Head of caudate nucleus (tissue), 42 donors: ENCODE measurements at regions not wholly inside any gene's neighbourhood (a gene's known extent, or its start where the extent isn't known, plus 50 kb on each side); places are given as distances from the start of the nearest gene placed in this dataset.

Experiments used
- DNase-seq, 42 donors: peaks; one replicate each; pipeline versions ENCODE4 v3.0.0 to v3.0.0-alpha.2; 2020 to 2021; ENCODE audit warnings: mixed read lengths in 7 of 42
- intact Hi-C: fragments of 100-400 bp; cut with DNase I; formaldehyde crosslinking; loops from one replicate; pipeline ENCODE4 v1.15.0; 2022

DNA sequence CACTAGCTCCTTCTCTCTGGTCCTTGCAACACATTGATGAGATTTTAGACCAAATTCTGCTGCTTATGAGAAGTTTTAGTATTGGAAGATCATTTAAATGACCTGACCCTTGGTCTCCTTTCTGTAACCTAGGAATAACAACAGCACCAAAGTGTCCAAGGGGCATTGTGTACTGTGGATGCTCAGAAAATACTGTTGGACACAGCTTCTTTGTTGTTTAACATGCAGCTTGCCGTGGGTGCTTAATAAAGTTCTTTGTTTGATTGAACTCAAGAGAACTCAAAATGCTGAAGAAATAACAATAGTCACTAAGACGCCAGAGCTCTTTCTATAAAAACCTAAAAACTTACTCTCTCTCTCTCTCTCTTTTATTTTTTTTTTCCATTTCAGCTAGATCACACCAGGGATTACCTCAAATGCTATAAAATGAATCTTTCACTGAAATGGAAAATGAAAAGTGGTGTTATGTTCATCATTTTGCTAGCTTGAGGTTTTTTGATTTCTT, 548.9 kb upstream of the CDH8 start:
- intact Hi-C loops = no loop called here
- peak in 11 of 42 donors; percentile 10 to 60 (median 29) for DNase-seq

DNA sequence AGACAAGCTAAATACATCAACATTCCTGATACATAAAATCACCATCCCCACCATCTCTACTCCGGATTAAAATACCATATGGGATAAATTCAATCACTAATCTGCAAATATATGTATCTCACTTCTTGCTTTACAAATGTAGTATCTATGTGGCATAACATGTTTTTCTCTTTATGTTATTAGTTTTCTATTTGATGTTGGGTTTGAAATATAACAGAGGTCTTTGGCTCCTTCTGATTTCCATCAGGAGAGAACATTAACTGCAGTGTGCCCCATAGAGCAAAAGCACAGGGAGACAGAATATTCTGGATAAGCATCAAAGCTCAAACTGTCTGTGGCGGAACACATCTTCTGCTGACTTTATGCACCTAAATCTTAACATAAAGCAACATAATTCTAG, 547.2 kb upstream of the CDH8 start:
- intact Hi-C loops = no loop called here
- no peak for DNase-seq

DNA sequence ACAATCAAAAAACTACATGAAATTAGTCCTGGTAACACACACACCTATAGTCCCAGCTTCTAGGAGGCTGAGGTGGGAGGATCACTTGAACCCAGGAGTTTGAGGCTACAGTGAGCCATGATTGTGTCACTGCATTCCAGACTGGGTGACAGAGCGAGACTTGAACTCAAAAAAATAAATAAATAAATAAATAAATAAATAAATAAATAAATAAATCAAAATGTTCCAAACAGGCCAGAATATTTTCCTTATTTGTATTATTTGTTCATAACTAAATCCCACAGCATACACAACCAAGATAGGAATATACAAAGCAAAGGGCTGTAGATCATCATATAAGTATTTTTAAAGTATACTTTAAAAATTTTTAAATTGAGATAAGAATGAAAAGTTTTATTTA, 537.2 kb upstream of the CDH8 start:
- intact Hi-C loops = no loop called here

DNA sequence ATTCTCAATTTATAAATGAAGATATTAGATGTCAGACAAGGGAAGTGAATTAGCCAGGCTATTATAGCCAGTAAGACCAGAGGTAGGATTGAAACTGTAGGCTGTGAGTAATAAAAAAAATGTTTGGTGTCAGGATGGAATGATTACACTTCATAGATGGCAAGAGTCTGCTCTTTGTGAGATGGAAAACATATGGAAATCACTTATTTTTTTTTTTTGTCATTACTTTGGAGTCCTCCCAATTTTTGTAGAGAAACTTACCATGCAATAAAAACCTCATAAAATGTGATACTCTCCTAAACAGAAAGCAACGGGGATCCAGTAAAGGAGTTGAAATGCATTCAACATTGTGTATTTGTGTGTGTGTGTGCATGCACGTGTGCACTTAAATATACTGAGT, 532.7 kb upstream of the CDH8 start:
- intact Hi-C loops = no loop called here
- no peak for DNase-seq

More for the DNA sequence above, 537.2 kb upstream of the CDH8 start:
- no peak for DNase-seq

DNA sequence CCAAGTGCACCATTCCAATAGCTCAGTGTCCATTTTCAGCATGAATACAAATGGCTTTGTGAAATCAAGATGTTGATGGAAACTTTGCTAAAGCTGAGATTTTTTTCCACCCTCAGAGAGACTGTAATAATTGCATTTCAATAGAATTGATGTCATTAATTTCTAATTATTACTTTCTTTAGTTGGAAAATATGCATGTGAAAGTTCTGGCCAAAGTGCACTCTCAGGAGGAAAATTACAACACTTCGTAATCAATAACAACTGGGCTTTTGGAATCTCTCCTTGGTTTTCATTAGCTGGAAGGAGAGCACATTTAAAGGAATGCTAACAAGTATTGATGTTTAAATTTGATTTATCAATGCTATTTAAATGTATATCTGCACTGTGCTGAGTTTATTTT, 529.5 kb upstream of the CDH8 start:
- intact Hi-C loops = no loop called here
- no peak for DNase-seq

DNA sequence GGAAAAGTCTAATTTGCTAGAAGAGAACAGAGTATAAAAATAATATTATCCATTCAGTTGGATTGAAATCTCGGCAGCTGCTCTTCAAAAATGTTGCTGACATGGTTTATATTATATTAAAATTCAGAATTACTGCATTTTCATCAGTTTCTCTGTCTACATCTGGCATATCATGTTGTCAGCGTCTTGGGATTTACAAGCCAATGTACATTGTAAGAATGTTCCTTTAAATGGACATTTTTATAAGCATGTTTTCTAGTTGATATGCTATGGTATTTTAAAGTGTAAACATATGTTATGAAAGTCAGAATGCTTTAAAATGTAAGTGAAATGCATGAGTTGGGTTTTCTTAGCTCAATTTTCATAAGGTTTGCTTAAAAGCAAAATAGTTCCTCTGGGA, 528.1 kb upstream of the CDH8 start:
- intact Hi-C loops = no loop called here
- no peak for DNase-seq

DNA sequence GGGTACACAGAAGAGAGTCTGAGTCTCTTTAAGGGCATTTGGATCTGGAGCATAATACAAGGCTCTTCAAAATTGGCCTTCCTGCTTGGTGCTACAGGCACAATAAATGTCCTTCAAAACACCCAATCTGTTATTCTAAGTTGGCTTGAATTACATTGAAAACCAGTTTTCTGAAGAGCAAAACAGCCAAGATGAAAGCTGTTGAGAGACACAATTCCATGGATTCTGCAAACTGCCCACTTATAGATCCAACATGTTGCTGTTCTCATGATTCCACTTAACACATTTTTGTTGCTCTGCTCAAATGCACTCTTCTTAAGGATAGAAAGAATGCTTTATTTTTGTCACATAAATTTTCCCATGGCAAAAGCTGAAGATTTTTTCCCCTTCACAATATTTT, 525.9 kb upstream of the CDH8 start:
- intact Hi-C loops = no loop called here
- DNase-seq = no peak

DNA sequence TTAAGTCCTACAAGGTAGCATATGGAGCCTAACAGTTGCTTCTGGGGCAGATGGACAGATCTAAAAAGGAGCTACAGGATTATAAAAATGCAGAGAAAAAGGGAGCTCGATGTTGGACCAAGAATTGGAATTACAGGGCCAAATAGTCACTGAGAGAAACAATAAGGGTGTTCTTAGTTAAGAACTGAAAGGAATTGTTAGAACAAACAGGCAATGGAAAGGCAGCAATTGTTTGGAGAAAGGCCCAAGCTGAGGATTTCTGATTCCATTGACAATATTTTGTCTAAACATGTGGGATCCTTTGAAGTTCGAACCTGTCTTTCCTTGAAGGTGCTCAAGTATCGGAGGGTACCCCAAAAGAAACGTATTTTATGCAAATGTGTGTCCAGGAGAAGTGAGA, 513.6 kb upstream of the CDH8 start:
- peak in 3 of 42 donors; percentile 13 to 26 (median 22) for DNase-seq
- intact Hi-C loops = no loop called here

DNA sequence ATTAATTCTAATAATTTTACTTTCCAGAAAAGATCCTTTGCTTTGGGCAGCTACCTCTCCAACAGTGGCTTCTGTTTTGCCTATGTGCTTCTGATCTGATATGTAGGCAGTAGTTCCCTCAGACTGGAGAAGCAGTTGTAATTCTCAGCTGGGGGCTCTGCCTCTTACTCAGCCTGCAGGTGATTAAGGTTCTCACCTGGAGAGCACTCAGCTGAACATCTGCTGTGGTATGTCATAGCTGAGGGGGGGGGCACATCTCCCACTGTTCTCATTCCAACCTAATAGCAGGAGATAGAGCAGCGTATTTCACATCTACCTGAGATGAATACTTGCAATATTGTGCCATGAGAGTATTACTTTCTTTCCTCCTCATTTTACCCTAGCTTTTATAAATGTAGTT, 511.9 kb upstream of the CDH8 start:
- intact Hi-C loops = no loop called here

DNA sequence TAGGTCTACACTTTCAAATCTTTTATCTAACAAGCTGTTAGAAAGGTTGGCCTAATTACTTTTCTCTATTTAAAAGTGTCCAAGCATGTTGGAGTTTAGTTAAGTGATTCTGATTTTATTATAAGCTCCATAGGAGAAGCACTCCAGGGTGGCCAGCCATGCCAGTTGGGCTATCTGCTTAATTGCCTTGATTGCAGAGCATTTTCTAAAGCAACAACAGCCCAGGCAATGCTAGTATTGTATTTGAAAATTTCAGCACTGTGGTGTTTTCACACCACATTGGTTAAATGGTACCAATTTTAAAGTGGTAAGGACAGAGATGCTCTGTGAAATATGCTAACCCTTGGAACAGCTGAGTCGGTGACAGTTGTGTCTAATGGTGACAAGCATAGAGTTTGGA, 510.5 kb upstream of the CDH8 start:
- DNase-seq = no peak
- intact Hi-C loops = no loop called here

More for the DNA sequence above, 511.9 kb upstream of the CDH8 start:
- no peak for DNase-seq

DNA sequence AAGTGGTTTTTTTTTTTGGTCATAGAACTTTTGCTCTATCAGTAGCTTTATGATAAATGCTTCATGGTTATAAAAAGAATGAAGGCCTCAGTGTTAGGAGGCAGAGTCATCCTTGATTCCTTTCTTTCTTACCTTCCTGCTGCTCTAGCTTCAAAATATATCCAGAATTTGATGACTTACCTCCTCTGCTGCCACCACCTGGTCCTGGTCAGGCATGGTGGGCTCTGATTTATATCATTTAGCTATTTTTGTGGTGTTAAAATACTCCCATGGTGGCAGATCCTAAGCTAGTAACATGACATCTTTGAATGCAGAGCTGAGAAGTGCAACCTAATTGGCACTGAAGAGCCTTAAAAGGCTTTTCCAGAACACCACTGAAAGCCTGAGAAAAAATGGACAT, 508.8 kb upstream of the CDH8 start:
- DNase-seq = no peak
- intact Hi-C loops = no loop called here

DNA sequence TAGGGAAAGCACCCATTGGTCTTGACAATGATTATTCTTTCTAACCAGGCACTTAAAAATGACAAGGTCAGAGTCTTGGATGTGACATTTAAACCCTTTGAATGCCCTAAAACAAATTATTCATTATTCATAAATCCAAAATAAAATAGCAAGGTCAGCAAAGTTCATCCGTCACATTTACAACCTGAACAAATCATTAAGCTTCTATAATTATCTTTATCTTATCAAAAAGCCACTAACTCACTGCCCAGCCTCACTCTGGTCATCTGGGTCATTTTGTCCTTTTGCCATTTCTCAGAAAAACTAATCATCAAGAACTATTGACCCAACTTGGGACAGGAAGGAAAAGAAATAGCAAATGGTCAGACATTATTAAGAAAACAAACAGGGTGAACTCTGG, 507.3 kb upstream of the CDH8 start:
- no peak for DNase-seq
- intact Hi-C loops = no loop called here

DNA sequence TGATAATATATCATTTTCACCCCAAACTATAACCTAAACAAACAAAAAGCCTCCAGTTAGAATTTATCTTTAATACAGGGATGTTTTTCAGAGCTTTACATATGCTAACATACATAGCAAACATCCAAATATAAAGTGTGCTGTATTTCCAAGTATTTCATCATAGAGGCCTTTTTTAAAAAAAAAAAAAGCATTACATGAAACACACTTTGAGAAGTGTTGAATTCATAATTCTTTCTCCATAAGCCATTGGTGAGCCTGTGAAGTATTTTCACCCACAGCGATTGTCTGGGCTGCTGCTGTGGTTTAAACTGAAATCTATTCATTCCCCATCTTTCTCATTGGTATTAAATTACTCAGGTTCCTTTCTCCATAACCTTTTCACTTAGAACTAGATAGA, 503.4 kb upstream of the CDH8 start:
- intact Hi-C loops = no loop called here

DNA sequence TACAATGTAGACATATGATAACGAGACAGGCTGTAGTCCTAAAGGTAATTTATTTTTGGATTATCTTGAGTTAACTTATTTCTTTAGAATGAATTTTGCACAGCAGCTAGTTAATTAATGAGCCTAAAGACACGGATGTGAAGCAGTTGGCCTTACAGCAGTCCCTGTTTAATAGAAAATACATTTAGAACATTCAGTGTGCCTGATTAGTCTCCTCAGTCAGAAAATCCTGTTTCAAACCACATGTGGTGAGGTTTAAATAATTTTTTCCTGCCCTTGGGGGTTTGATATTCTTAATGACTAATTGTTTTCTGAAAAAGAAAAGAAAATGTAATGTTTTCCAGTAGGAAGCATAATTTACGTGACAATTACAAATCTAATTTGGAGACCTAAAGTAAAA, 494.2 kb upstream of the CDH8 start:
- DNase-seq = no peak
- intact Hi-C loops = no loop called here

More for the DNA sequence above, 503.4 kb upstream of the CDH8 start:
- no peak for DNase-seq

DNA sequence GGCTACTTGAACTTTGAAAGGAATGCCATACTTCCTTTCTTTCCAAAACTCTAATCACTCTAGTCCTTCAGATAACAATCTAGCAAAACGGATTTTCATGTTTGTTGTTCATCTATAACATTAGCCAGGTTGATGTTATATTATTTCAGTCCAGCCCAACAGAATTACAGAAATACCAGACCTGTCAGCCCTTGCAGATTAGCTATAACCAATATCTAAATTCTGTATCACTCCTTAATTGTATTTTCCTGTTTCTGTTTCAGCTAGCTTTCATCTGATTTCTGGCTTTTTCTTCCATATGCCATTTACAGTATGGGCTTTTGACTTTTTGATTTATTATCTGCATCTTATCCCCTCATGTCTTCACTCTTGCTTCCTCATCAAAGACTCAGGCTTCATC, 479.8 kb upstream of the CDH8 start:
- no peak for DNase-seq
- intact Hi-C loops = no loop called here

DNA sequence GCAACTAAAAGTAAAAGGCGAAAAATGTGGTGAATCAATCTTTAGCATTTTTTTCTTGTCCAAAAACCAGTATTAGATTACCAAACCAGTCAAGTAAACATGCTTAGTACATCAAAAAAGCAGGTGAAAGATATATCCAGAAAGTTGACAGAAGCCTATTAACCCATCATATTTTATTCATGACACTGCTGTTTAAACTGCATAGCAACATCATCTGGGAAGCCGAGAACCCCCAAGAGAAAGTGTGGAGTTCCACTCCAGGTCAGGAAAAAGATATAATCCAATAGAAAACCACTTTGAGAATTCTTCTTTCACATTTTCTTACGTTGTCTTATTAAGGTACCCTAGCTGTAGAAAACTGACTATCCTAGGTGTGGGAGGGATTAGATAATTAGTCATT, 466.8 kb upstream of the CDH8 start:
- DNase-seq = no peak
- intact Hi-C loops = no loop called here

DNA sequence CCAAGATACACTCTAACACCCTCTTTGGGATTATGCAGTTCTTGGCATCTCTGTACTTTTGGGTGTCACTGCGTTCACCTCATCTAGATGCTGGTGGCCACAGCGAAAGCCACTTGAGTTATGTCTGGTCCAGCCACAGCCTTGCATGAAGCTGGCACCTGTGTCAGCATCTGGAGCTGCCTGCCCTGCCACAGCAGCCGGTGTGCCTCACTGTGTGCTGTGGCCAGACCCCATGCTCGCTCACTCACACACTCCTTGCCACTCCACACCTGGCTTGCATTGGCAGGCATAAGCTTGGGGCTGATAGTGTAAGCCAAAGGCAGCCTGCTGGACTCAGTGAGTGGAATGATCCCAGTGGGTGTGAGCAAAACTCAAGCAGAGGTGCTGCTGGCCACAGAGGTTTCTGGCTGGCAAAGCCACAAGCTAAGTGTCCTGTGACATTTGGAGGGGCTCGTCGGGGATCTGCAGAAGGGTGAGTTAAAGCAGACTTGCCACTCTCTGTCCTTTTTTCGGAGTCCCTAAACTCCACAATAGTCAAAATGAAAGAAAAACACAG, 442.7 kb upstream of the CDH8 start:
- intact Hi-C loops = no loop called here
- no peak for DNase-seq

DNA sequence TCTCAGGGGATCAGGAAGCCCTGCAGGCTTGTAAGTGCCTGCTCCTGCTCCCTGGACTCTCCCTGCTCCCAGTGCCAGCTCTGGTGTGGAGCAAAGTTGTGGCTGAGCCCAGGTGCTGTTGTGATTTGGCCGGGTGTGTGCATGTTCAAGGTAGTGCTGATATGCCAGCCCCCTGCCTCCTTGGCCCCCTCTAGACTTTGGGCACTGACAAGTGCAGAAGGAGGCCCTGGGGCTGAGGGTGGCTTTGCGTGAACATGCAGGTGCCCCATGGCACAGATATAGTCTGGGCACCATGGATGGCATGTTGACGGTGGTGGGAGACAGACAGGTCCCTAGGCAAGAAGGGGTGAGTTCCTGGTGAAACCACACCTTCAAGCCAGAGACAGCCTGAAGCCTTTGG, 441.6 kb upstream of the CDH8 start:
- intact Hi-C loops = no loop called here
- no peak for DNase-seq

DNA sequence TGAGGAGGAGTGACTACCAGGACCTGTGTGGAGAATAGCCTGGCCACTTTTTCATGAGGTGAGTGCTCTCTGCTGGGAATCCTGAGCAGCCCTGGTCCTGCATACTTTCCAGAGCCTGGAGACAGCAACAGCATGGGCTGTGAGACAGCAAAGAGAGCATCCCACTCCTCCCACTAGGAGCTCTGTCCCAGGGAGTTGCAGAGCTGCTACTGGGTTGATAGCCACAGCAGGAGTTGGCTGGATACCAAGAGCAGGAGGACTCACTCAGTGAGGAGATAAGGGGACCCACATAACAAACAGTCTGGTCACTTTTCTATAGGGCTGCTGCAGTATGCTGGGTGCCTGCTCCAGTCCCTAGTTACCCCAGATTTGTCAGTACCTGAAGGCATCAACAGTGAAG, 439.3 kb upstream of the CDH8 start:
- intact Hi-C loops = no loop called here
- no peak for DNase-seq

DNA sequence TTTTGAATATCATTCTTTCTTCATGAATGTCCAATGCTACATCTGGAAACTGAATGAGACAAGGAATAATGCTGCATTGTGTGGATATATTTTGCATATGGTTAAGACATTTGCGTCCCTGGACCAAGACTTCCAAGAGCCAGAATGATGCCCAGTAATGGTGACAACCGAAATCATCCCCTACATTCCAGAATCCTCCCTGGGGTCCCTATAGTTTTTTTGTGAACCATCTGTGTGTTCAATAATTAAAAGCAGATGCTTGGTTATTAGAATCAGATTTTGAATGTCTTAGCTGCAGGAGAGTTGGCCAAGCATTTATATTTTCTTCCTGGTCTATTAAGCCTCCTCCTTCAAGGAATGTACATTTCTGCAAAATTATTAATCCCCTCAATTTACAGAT, 426.7 kb upstream of the CDH8 start:
- intact Hi-C loops = no loop called here
- DNase-seq = no peak

DNA sequence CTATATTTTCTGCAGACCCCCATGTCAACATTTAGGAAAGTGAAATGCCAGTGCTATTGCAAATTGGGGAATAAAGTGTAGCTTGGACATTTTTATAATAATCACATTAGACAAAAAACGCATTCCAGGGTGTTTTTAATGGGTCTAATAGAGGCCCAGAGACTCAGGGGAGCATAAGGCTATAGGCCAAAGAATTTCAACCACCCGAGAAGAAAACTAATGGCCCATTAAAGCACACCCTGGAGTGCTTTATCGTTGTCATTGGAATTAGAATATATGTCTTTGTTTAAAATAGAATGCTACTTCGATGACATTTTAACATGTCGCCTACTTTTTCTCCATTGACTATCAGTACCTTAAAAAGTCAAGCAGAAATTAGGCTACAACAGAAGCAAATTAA, 414.1 kb upstream of the CDH8 start:
- intact Hi-C loops = no loop called here
- DNase-seq = no peak

DNA sequence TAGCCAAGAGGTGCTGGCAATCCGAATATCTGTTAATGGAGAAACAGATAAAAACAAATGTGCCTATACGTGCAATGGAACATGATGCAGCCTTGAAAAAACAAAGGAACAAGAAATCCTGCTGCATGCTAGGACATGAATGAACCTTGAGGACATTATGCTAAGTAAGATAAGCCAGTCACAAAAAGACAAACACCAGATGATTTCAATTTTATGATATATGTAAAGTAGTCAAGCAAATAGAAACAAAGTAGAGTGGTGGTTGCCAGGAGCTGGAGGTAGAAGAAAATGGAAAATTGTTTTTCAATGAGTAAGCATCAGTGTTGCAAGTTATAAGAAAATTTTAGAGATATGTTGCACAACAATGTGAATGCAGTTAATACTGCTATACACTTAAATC, 409.7 kb upstream of the CDH8 start:
- intact Hi-C loops = no loop called here
- no peak for DNase-seq
